NCI-H226 (cell line): ENCODE measurements at regions not wholly inside any gene's neighbourhood (a gene's known extent, or its start where the extent isn't known, plus 50 kb on each side); places are given as distances from the start of the nearest gene placed in this dataset.

Experiments used
- DNase-seq: peaks from one replicate; pipeline ENCODE4 v3.0.0-alpha.2; 2015

DNA sequence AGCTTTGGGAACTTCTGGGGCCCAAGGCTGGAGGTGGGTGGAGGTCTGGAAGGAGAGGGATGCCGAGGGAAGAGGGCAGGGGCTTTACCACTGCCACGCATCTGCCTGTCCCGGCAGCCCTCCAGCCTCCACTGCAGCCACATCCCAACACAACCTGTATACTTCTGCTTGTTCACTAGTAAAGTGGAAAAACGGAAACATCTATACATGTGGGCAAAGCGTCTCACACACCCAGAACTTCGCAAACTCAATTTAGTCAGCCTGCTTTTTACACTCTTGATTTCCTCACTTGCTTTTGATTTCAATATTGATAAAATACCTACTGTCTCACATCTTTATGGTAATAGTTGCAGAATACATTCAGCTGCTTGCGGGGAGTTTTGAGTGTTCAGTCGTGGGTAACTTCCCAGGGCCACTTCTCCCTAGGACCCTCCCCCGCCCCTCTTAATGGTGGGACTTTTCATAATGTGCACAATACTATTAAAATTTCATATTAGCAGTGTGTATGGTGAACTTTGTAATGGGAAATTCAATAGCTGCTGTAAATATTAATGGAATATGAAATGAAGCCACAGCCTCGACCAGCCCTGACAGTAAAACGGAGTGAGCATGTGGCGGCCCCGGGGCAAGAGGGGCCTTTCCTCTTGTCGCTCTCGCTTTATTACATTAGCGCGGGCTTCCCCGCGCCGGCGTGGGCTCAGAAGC is 85.2 kb downstream of the NR2F2 start:
- no peak for DNase-seq

DNA sequence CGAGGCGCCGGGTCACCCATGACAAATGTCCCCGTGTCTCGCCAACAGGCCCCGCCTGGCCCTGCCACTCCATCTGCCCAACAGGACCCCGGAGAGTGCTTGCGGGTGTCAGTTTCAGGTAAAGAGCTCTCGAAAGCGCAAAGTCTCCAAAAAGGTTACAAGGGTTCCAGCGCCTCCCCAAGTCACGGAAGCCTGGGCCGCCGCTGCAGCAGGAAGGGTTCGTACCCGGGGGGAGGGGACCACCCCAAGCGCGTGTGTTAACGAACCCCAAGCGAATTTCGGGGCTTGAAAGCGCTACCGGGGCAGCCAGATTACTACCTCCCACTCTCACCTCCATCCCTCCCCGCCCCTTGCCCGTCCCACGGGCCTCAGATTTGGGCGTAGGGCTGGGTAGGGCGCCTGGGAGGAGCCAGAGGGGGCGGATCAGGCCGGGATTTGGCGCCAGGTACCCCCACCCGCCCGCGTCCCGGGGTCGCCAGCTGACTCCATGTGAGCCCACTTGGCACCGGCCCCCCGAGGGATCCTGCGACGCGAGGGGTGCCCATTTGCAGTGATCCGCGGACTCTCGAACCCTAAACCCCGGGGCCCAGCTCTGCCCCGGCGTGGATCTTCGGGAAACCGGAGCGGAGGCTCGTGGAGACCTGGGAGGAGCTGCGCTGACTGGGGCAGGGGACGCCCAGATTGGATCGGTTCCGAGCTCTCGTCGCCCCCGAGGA is 85.9 kb downstream of the NR2F2 start:
- no peak for DNase-seq

DNA sequence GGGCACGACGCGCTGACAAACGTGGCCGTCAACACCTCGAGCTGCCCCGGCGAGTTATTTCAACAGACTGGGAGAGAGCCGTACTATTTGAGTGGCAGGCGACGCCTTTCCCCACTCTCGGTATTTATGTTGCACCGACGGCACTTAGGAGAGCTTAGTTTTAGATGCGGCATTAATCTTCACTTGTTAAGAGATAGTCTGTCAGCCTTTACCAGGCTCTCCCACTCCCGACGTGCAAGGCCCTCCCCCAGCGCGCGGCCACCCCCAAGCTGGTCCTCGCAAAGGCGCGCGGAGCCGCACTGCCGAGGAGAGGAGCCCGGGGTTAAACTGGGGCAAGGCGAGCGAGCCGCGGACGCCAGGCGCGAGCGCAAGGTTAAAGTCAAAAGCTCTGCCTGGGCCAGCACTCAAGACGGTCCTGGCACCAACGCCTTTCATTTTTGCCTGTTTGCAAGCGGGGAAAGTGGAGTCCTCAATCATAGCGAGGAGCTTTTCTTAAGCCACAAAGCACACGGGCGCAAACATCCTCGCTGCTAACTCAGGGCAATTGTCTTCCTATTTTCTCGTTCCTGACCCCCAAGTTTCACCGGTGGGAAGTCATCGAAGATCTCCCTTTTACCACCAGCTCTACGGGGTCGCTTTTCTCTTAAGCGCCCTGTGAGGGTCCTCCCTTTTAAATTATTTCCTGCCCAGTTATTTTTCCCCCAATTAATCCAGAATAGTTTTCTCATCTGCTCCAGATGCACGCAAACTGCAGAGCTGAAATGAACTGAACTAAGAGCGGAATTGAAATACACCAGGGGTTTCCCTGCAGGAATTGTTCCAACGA is 86.6 kb downstream of the NR2F2 start:
- DNase-seq, result no peak

DNA sequence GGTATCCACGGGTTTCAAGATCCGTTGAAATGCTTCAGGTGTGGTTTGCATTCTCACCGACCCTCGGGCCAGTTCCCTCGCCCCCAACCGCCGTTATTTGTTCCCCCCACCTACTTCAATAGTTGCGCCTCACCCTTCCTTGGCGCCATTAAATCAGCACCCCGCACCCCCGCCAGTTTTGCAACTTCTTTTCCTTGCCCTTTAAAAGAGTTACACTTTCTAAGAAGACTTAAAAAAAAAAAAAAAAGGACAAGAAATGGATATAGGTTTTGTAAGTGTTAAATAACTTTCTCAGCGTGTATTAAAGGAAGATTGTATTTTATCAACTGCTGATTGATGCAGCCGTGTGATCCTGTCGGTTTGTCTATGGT is 87.2 kb downstream of the NR2F2 start:
- DNase-seq, result no peak

DNA sequence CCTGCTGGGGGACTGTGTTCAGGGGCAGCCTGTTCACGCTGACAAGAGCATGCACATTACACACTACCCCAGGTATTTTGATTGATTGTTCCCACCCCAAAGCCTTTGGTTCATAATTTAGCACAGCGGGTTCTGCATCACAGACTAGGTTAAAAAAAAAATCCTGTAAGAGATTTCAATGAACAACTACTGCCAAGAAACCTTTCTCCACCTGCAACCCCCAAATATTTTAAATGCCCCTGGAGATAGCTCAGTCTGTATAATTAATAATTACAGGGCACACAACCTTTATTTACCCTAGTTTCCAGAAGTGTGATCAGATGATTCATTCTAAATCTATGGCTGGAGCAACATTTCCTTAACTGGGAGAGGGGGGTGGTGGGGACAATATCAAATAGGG is 87.6 kb downstream of the NR2F2 start:
- DNase-seq, result peak; percentile 41

DNA sequence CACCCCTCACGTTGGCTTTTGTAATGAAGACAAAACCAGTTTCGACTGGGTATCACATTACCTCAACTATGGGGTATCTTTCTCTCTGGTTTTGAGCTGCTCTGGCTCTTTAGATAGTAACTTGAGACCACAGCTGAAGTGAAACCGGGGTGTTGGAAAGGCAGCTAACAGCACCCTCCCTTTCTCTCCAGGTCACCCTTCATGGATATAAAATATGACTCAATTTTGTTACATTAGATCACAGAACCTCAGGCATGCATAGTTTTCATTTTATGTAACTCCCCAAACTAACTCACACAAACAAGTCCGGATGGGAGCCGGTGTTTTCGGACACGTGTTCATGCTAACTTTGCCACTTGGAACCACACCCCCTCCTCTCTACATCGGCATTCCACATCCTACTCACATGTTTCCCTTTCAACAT is 90.7 kb downstream of the NR2F2 start:
- peak; percentile 96 for DNase-seq

DNA sequence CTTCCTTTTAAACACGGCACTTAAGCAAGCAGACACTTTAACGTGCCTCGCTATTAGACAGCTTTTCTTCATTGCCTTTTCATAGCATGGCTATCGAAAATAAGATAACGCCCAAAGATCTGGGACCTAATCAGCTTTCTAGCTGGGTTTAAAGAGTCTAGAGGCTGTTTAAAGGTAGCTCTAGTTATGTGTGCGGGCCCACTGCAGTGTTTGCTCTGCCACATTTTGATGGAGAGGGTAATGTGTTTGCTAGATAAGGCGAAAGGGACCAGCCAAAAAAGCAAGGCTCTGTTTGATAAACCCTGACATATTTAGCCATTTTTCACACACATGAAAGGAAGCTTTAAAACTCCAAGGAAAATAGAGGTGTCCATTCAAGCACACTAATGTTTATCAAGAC is 91.6 kb downstream of the NR2F2 start:
- no peak for DNase-seq

DNA sequence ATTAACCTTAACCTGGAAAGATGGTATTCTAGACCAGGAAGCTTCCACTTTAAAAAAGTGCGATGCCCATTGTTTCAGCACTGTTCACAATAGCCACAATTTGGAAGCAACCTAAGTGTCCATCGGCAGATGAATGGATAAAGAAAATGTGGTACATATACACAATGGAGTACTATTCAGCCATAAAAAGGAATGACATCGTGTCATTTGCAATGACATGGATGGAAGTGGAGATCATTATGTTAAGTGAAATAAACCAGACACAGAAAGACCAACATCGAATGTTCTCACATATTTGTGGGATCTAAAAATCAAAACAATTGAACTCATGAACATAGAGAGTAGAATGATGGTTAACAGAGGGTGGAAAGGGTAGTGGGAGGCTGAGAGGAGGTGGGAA is 94.2 kb downstream of the NR2F2 start:
- DNase-seq, result no peak

DNA sequence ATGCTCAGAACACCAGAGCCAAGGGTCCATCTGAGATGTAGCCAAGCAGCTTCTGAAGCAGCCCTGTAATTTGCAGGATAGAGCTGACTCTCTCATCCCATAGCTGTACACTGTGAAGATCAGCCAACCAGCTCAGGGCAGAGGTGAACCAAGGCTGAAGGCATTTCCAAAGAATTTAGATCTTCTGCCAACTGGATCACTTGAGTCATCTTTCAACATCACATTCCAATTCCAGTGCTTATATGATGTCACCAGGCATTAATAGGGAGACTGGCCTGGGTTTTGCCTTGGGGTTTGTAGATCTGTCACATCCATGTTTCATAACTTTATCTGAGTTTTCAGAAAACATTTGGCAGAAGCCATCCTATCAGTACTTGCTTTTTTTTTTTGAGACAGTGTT is 98.2 kb downstream of the NR2F2 start:
- peak; percentile 99 for DNase-seq

DNA sequence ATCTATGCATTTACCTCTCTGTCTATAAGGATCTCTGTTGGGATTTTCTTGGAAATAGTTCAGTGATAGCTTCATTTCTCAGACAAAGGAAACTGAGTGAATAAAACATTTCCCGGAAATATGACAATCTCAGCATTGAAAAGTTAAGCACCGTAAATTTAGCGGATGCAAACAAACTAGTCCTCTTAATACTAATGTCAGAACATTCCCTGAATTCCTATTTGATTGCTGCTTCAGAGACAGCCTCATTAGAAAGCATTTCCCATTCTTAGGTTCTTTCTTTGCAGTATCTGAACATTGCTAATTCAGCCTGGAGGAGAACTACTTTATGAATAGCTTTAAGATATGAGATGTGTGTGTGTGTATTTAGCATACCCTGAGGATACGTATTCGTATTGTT is 101.3 kb downstream of the NR2F2 start:
- no peak for DNase-seq

DNA sequence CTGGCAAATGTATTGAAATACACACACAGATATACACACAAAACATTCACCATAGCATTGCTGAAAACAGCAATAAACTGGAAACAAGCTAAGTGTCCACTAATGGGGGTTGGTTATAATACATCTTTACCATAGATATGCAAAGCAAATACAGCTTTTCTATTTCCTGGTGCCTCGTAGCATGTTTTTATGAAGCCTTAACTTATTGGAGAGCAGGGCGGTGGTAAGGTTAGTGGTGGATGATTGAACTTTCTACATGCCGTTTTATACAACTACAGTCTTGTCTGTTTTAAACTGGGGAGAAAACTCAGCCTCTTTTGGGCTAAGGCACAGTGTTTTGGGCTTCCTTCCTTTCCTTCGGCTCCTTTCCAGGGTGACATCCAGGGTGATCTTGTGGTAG is 104.5 kb downstream of the NR2F2 start:
- DNase-seq, result no peak

DNA sequence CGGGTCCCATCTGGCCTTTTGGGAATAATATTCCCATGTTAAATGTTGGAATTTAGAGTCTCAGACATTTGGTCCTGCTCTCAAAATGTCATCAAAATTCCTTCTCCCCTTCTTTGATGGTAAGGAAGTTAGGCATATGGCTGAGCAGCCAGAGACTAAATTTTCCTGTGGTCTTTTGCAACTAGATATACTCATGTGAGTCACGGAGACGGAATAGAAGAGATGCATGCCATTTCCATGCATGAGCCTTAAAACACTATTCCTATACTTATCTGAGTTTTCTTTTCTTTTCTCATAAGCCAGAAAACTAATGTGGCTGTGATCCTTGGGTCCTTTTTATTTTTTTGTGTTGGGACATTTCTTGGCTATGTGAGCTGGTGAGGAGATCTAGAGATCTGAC is 105.3 kb downstream of the NR2F2 start:
- no peak for DNase-seq

DNA sequence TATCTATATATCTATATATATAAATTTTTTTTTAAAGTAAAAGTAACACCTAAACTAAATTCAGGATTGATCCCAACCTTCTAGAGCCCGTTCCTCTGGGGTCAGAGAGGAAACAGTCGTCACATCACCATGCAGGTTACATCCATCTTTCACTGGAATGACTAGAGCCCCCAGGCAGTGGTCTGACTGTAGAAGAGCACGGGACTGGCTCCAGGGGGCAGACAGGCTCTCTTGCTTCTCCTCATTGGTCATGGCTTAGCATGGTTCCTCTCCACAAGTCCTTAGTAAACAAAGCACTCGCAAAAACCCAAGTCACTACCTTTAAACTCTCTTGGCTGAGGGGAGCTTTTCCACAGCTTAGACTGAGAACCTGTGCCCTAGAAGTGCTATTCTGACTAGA is 110.5 kb downstream of the NR2F2 start:
- DNase-seq, result no peak

DNA sequence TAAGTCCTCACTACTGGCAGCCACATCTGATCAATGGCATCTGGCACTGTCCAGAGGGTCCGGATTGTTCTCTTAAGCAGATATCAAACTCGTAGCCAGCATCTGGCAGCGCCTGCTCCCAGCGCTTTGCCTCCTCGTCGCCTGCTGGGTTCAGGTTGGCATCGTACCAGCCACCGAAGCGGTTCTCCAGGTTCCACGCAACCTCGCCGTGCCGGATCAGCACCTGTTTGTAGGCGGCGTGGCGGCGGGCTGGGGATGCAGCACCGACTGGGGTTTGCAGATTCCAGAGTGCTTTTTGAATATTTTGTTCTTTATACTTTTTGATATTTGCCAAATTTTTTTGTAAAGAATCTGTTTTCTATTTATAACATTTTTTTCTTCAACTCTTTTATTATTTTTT is 111.6 kb downstream of the NR2F2 start:
- DNase-seq, result no peak

DNA sequence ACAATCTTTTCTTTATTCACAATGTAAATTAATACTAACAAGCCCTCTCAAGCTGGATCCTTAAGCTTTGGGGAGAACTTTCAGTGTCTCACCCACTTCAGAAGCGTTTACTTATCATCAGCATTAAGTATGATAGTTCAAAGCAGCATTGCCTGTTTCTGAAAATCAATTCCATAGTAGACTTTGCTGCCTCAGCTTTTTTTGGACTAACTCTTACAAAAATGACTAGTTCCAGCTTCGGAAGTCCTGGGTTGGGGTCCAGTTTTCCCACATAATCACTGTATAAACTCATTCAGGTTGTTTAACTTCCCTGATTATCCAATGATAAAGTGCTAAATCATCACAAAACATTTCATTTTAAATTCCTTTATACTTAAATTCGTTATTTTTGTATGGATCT is 114.4 kb downstream of the NR2F2 start:
- no peak for DNase-seq

DNA sequence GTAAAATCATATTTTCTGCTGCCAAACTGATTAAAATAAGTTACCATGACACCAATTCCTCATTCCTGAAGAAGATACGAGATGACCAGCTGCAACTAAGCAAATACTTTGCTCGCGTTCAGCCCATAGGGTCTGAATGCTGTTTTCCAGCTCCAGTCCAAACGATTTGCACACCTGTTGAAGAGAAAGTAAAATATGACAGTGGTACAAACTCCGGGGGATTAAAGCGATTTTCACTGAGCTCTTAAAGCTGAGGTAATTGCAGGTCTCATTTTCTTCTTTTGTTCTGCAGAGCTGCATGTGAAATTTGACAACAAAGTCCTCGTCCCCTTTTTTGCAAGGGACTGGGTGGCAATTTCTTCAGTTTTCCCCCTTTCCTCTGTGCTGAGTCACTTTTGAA is 118.4 kb downstream of the NR2F2 start:
- DNase-seq, result no peak

DNA sequence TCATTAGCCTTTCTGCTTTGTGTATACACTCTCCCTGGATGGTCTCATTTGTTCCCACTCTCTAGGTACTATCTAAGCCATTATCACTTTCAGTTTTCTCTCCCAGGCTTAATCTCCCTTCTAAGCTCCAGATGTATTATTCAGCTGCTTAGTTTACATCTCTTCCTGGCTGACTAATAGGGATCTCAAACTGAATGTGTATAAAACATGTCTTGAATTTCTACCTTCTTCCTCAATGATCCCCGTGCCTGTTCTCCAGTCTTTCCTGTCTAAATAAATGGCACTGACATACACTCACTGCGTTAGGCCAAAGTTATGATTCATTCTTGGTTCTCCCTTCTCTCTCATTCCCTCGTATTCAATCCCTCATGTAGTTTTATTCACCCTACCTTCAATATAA is 127.3 kb downstream of the NR2F2 start:
- DNase-seq, result peak; percentile 19

DNA sequence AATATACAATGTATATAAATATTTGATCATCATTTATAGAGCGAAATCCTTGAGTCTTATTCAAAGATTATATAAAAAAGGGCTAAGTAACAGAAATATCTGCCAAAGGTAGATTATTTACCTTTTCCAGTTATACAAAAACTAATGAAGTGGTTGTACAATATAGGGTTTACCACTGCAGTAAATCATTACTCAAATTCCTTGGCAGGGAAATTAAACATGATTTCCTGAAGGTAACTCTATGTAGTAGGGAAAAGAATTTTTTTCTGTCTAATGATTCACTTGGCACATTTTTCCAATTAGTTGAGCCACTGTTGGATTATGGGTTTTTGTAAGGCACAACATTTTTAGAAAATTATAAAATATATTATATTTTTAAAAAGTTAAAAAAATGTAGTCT is 129.6 kb downstream of the NR2F2 start:
- no peak for DNase-seq

DNA sequence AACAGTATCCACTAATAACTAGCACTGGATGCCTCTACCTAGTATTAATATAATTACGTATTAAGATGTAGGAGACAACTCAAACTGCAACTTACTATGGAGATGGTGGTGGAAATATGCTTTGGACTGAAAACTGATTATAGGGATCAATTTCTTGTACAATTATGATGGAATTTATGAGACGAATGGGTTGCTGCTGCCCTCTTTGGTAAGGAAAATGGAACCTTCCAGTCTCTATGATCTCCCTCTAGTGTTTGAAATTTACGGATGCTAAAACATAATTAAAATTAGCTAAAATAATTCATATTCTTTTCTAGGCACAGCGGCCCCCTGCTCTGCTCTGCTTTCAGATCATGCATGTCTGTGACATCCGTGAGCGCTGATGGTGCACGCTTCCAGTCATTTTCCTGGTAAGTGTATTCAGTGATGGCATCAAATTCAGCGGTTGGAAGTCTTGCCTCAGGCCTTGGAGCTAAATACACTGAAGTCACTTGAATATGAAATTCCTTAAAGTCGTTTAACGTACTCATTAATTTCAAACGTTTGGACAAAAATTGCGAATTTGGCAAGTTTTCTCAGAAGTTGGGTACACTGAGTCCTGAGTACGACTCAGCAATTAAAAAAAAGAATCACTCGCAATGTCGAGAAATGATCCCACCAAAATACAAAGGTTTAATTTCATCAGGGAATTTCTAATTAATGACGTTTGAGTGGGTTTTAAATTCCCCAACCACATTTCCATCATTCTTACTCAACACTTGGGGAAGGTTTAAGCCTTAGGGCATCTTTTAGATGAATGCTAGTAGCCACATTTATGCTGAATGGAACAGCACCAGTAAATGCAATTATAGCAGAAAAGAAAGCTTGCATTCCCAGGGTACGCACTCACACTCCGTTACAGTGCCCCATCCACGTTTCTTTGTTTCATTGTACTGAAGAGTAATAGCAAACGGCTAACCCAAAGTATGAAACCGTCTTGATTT is 132.6 kb downstream of the NR2F2 start:
- peak; percentile 53 for DNase-seq

DNA sequence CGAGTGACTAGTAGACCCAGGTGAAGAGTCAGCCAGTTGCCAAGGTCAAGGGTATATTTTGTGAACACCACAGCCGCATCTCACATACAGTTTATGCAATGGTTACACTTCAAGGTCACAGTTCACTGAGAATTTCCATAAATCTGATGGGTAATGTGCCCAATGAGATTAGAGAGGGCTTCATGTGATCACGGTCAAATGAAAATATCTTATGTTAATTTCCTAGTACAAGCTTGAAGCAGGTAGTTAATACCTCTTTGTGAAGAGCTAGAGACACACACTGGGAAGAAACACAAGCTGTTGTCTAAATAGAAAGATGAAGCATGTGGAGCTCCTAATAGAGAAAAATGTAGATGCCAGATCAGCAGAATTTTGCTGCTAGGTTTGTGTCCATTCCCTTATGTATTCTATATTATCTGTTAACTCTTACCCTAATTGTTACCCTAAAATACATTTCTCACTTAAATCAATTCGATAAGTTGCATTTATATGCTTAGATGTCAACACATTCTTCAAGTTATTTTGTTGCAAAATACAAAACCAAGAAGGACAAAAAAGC is 136.0 kb downstream of the NR2F2 start:
- no peak for DNase-seq

DNA sequence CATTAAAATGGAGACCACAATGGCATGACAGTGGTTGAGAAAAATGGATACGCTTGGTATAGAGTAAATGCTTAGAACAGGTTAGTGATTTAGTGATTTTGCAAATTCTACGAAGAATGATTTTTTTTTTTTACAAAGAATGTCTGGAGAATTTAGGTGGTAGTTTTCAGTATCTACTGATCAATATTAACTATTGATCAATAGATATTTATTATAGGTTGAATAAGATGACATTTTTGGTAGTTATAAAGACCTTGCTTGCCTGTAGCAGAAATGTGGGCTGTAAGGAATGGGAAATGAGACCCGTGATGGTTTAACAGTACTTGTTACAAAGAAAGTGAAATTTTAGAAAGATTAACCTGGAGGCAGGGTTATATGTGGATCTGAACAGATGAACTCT is 137.5 kb downstream of the NR2F2 start:
- DNase-seq, result no peak

DNA sequence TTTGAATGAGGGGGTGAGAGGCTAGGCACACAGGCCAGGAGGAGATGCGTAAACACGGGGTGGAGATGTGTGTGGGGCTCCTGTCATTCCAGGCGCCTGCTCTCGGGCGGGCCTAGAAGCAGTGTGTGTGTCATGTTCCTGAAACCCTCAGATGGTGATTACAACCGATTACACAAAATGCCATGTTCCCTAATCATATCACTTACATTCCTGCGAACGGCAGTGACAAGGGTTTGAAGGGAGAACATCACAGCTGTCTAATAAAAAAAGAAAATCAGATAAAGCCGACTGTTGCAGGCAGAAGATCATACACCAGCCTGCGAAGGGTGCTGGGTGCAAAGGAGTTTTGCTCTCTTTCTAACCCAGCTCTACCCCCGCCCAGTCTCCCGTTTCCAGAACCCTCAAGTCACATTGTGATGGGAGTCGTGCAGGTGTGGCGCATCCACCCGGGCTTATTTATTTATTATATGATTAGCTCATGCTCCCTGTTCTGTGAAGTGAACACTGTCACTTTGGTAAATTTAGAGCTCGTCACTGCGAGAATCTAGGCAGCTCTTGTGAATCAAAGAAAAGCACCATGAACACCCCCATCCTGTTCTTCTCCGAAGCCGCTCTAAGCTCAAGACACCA is 140.3 kb downstream of the NR2F2 start:
- no peak for DNase-seq
